ENCODE measurements at regions not wholly inside any gene's neighbourhood (a gene's known extent, or its start where the extent isn't known, plus 50 kb on each side); places are given as distances from the start of the nearest gene placed in this dataset.

DNA sequence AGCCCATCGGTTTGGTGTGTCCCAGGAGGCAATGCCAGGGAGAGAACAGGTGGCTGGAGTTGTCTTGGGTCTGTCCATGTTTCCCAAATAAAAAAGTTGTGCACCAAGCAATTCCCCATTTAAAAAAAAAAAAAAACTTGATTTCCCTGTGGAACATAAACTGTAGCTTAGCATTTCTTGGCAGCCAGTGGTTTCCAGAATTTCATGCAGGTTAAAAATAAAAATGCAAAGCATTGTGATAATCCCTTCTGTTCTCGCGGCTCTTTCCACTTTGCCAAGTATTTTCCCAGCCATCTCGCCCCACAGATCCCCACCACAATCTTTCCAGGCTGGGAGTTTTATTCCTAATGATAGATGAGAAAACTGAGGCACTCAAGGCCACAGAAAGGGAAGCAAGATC is 51.4 kb upstream of the MSX1 start:
- TF ChIP-seq, protein P1, sequence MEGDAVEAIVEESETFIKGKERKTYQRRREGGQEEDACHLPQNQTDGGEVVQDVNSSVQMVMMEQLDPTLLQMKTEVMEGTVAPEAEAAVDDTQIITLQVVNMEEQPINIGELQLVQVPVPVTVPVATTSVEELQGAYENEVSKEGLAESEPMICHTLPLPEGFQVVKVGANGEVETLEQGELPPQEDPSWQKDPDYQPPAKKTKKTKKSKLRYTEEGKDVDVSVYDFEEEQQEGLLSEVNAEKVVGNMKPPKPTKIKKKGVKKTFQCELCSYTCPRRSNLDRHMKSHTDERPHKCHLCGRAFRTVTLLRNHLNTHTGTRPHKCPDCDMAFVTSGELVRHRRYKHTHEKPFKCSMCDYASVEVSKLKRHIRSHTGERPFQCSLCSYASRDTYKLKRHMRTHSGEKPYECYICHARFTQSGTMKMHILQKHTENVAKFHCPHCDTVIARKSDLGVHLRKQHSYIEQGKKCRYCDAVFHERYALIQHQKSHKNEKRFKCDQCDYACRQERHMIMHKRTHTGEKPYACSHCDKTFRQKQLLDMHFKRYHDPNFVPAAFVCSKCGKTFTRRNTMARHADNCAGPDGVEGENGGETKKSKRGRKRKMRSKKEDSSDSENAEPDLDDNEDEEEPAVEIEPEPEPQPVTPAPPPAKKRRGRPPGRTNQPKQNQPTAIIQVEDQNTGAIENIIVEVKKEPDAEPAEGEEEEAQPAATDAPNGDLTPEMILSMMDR (IDR thresholded peaks at IDR 0.05; ENCODE audit: insufficient read depth, low read depth, low read length, missing control alignments) = no peak
- no peak overlapping the region for H3K4me3 ChIP-seq (ENCODE audit: low read length)
- DNase-seq (ENCODE audit: low read depth) = no peak

- DNase-seq (ENCODE audit: low read depth) = no peak
- no peak overlapping the region for H3K4me3 ChIP-seq (ENCODE audit: low read length)
- TF ChIP-seq, protein P1 (IDR thresholded peaks at IDR 0.05; ENCODE audit: insufficient read depth, low read depth, low read length, missing control alignments) = no peak
These were observed 53.6 kb upstream of the MSX1 start for GRCh38 chr4:4805887-4806286.

- DNase-seq (ENCODE audit: low read depth) = no peak
- TF ChIP-seq, protein P1 (IDR thresholded peaks at IDR 0.05; ENCODE audit: insufficient read depth, low read depth, low read length, missing control alignments) = no peak
- H3K4me3 ChIP-seq (ENCODE audit: low read length) = no peak overlapping the region
These were observed 55.6 kb upstream of the MSX1 start for GRCh38 chr4:4803912-4804296.

DNA sequence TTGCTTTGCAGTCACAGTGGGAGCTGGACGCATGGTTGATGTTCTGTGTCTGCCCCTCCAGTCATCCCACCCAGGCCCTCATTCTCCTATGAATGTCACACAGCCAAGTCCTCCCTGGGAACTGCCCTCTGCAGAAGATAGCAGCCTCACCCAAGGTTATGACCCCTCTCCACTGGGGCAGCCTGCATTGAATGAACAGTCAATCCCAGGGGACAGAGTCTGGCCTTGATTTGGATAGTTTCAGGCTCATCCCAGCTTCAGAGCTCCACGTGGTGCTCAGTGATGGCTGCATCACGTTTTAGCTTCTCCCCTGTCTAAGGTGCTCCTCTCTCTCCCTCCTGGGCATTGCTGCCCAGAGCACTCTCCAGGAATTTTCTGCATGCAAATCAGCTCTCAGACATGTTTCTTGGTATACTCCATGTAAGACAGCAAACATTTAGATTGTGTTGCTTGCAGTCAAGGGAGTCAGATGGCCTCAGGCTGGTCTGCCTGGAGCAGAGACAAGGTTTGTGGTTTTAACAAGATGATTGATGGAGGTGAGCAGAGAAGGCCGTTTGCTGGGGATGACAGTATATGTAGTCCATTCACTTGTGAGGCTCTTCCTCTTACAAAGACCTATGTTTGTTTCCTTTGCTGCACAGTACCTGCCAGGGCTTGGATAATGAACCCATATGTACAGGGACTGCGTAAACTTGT is 56.1 kb upstream of the MSX1 start:
- H3K4me3 ChIP-seq (ENCODE audit: low read length) = no peak overlapping the region
- TF ChIP-seq, protein P1 (IDR thresholded peaks at IDR 0.05; ENCODE audit: insufficient read depth, low read depth, low read length, missing control alignments) = no peak
- DNase-seq (ENCODE audit: low read depth) = no peak

GRCh38 chr4:4800646-4801408 is 58.6 kb upstream of the MSX1 start:
- DNase-seq (ENCODE audit: low read depth) = no peak
- no peak overlapping the region for H3K4me3 ChIP-seq (ENCODE audit: low read length)
- TF ChIP-seq, protein P1 (IDR thresholded peaks at IDR 0.05; ENCODE audit: insufficient read depth, low read depth, low read length, missing control alignments) = no peak

GRCh38 chr4:4794421-4794820 is 65.0 kb upstream of the MSX1 start:
- H3K4me3 ChIP-seq (ENCODE audit: low read length) = no peak overlapping the region
- TF ChIP-seq, protein P1 (IDR thresholded peaks at IDR 0.05; ENCODE audit: insufficient read depth, low read depth, low read length, missing control alignments) = no peak
- no peak for DNase-seq (ENCODE audit: low read depth)
